Breast epithelium (tissue), 4 donors: ENCODE measurements at regions not wholly inside any gene's neighbourhood (a gene's known extent, or its start where the extent isn't known, plus 50 kb on each side); places are given as distances from the start of the nearest gene placed in this dataset.

Experiments used
- DNase-seq, 2 donors: peaks; one replicate each; pipeline ENCODE4 v3.0.0-alpha.2; 2019; ENCODE audit warnings: low spot score in 2 of 2
- H3K27ac ChIP-seq, 2 donors: fragments of 200-600 bp; sonication (generic) in 1 of 2; one replicate each; pipeline ENCODE4 v1.5.1; 2016 to 2019; ENCODE audit warnings: mild to moderate bottlenecking in 1 of 2
- H3K27me3 ChIP-seq, 2 donors: fragments of 200-600 bp; sonication (generic) in 1 of 2; one replicate each; pipeline versions ENCODE4 v1.5.1 to v1.6.0; 2017 to 2019; ENCODE audit warnings: control low read depth in 1 of 2, mild to moderate bottlenecking in 1 of 2
- H3K36me3 ChIP-seq: fragments of 200-600 bp; one replicate; pipeline ENCODE4 v1.5.1; 2019
- H3K4me1 ChIP-seq, 2 donors: fragments of 200-600 bp; sonication (generic); one replicate each; pipeline ENCODE4 v1.5.1; 2016 to 2019; ENCODE audit warnings: control low read depth in 1 of 2
- H3K4me3 ChIP-seq, 3 donors: fragments of 200-600 bp; sonication (generic); 1 replicate in 2 of 3; 2 replicates in 1 of 3; pipeline ENCODE4 v1.5.1; 2016 to 2019; ENCODE audit warnings: mild to moderate bottlenecking in 3 of 3, moderate library complexity in 2 of 3
- H3K9me3 ChIP-seq, 2 donors: fragments of 200-600 bp; sonication (generic) in 1 of 2; one replicate each; pipeline ENCODE4 v1.5.1; 2016 to 2019; ENCODE audit warnings: control low read depth in 1 of 2
- CTCF ChIP-seq, 3 donors: fragments of 450-650 bp; IDR thresholded peaks; one replicate each; pipeline ENCODE4 v1.5.1; 2016 to 2017; ENCODE audit warnings: antibody characterized with exemption in 3 of 3, mild to moderate bottlenecking in 3 of 3, moderate library complexity in 3 of 3
- POLR2A ChIP-seq: fragments of 450-650 bp; IDR thresholded peaks from one replicate; pipeline ENCODE4 v1.6.1; 2016; ENCODE audit warnings: antibody characterized with exemption, mild to moderate bottlenecking, moderate library complexity
- POLR2AphosphoS5 ChIP-seq, 3 donors: sonication (generic); formaldehyde crosslinking; IDR thresholded peaks; one replicate each; pipeline ENCODE4 v1.6.1; 2017; ENCODE audit warnings: antibody characterized with exemption in 3 of 3
- intact Hi-C: fragments of 100-400 bp; cut with DNase I; formaldehyde crosslinking; loops from one replicate; pipeline ENCODE4 v1.15.1; 2023; ENCODE audit warnings: low total_unique reads

GRCh38 chr5:4876804-4877203 is 263.3 kb upstream of the ADAMTS16 start:
- H3K27me3 ChIP-seq = peaks cover 0 to 4% of the 10 kb centered on the region in 2 donors

GRCh38 chr5:4877579-4877978 is 262.6 kb upstream of the ADAMTS16 start:
- Histone ChIP-seq H3K36me3 (no peaks in the 10 kb centered on the region), H3K27me3 (peaks cover 0 to 4% of the 10 kb centered on the region in 2 donors), H3K9me3 (no peaks in the 10 kb centered on the region), H3K4me1 (no peaks in the 10 kb centered on the region), H3K4me3 (no peak overlapping the region), H3K27ac (no peak overlapping the region)
- TF ChIP-seq POLR2AphosphoS5 (IDR thresholded peaks at IDR 0.05) (no peak), POLR2A (no peak), CTCF (IDR thresholded peaks at IDR 0.05) (no peak)
- intact Hi-C loops = no loop called here
- no peak for DNase-seq

More at GRCh38 chr5:4876804-4877203, 263.3 kb upstream of the ADAMTS16 start:
- Histone ChIP-seq H3K27ac (no peak overlapping the region), H3K36me3 (no peaks in the 10 kb centered on the region), H3K4me3 (no peak overlapping the region), H3K4me1 (no peaks in the 10 kb centered on the region), H3K9me3 (no peaks in the 10 kb centered on the region)
- no peak for TF ChIP-seq CTCF (IDR thresholded peaks at IDR 0.05)
- intact Hi-C loops = no loop called here
- DNase-seq = no peak

GRCh38 chr5:4879075-4879474 is 261.1 kb upstream of the ADAMTS16 start:
- Histone ChIP-seq H3K36me3 (no peaks in the 10 kb centered on the region), H3K27ac (no peak overlapping the region), H3K4me1 (no peaks in the 10 kb centered on the region), H3K27me3 (no peaks in the 10 kb centered on the region), H3K4me3 (no peak overlapping the region), H3K9me3 (no peaks in the 10 kb centered on the region)
- intact Hi-C loops = no loop called here
- no peak for TF ChIP-seq CTCF (IDR thresholded peaks at IDR 0.05)
- TF ChIP-seq POLR2AphosphoS5 (IDR thresholded peaks at IDR 0.05) = no peak
- no peak for TF ChIP-seq POLR2A
- DNase-seq = no peak

GRCh38 chr5:4879693-4880303 is 260.3 kb upstream of the ADAMTS16 start:
- H3K27ac ChIP-seq = no peak overlapping the region
- peak; percentile 63 to 80 for DNase-seq
- H3K36me3 ChIP-seq = no peaks in the 10 kb centered on the region
- TF ChIP-seq POLR2A (no peak), POLR2AphosphoS5 (IDR thresholded peaks at IDR 0.05) (no peak), CTCF (IDR thresholded peaks at IDR 0.05) (peak; percentile 72 to 87 (median 73))
- intact Hi-C loops = no loop called here
- no peak overlapping the region for H3K4me3 ChIP-seq
- H3K27me3 ChIP-seq = no peaks in the 10 kb centered on the region
- H3K4me1 ChIP-seq = no peaks in the 10 kb centered on the region
- H3K9me3 ChIP-seq = no peaks in the 10 kb centered on the region

- no peaks in the 10 kb centered on the region for H3K36me3 ChIP-seq
- no peak for DNase-seq
- TF ChIP-seq CTCF (IDR thresholded peaks at IDR 0.05) (no peak), POLR2AphosphoS5 (IDR thresholded peaks at IDR 0.05) (no peak), POLR2A (no peak)
- H3K4me3 ChIP-seq = no peak overlapping the region
- no peaks in the 10 kb centered on the region for H3K27me3 ChIP-seq
- no peaks in the 10 kb centered on the region for H3K9me3 ChIP-seq
- no peak overlapping the region for H3K27ac ChIP-seq
- H3K4me1 ChIP-seq = no peaks in the 10 kb centered on the region
- intact Hi-C loops = no loop called here
These were observed 259.8 kb upstream of the ADAMTS16 start for GRCh38 chr5:4880304-4880741.
